ENCODE measurements at regions not wholly inside any gene's neighbourhood (a gene's known extent, or its start where the extent isn't known, plus 50 kb on each side); places are given as distances from the start of the nearest gene placed in this dataset.
"Not testable (repeated sequence)": the region's sequence is repeated elsewhere in the genome, so short reads cannot be mapped to it uniquely, and the experiment has no call there.

GRCh38 chr15:23869396-23869795, 182.3 kb upstream of the NDN start (continued):
- TF ChIP-seq, protein P1, sequence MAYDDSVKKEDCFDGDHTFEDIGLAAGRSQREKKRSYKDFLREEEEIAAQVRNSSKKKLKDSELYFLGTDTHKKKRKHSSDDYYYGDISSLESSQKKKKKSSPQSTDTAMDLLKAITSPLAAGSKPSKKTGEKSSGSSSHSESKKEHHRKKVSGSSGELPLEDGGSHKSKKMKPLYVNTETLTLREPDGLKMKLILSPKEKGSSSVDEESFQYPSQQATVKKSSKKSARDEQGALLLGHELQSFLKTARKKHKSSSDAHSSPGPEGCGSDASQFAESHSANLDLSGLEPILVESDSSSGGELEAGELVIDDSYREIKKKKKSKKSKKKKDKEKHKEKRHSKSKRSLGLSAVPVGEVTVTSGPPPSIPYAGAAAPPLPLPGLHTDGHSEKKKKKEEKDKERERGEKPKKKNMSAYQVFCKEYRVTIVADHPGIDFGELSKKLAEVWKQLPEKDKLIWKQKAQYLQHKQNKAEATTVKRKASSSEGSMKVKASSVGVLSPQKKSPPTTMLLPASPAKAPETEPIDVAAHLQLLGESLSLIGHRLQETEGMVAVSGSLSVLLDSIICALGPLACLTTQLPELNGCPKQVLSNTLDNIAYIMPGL (CRISPR knock-in tag; IDR thresholded peaks at IDR 0.05; ENCODE audit: borderline replicate concordance) = no peak
- TF ChIP-seq HOXB5 (CRISPR knock-in tag; IDR thresholded peaks at IDR 0.05) (no peak), ZSCAN20 (CRISPR knock-in tag; IDR thresholded peaks at IDR 0.05) (no peak)
- TF ChIP-seq, protein P2, sequence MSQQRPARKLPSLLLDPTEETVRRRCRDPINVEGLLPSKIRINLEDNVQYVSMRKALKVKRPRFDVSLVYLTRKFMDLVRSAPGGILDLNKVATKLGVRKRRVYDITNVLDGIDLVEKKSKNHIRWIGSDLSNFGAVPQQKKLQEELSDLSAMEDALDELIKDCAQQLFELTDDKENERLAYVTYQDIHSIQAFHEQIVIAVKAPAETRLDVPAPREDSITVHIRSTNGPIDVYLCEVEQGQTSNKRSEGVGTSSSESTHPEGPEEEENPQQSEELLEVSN (IDR thresholded peaks at IDR 0.05; ENCODE audit: borderline replicate concordance, low read depth) = no peak

DNA sequence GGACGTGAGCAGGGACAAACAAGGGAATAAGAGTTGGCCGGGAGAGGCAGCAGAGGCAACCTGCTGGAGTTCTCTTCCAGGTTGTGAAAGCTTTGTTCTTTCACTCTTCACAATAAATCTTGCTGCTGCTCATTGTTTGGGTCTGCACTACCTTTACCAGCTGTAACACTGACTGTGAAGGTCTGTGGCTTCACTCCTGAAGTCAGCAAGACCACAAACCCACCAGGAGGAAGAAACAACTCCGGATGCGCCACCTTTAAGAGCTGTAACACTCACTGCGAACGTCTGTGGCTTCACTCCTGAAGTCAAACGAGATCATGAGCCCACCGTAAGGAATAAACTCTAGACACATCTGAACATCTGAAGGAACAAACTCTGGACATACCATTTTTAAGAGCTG, 186.5 kb upstream of the NDN start:
- ATAC-seq; H3K9me3 ChIP-seq; FAIRE-seq; H3K4me1 ChIP-seq; POLR2A ChIA-PET; H3K27ac ChIP-seq; DNase-seq (ENCODE audit: low read depth in 1 of 2, low spot score in 1 of 2); CTCF ChIA-PET; H3K4me3 ChIP-seq; H3K4me2 ChIP-seq: not testable (repeated sequence)
- 47% methylated on average over 8 of the region's 8 CpGs for WGBS (ENCODE audit: missing lambda C conversion rate)

GRCh38 chr15:23877502-23878412, 190.7 kb upstream of the NDN start:
- ChIA-PET POLR2A (no interaction called here), CTCF (interaction anchor here (0.6 to 1.3 kb wide), 15 partner anchors 10 to 391 kb away, joined by 3 to 6 read pairs (median 4); no protein-coding TSS in a partner anchor)
- peak; percentile 99 to 100 for ATAC-seq
- Histone ChIP-seq H3K4me3 (peak overlapping the region; percentile 28; the same call in 2 of the 3 replicates), H3K4me1 (no peaks in the 10 kb centered on the region), H3K27ac (no peak overlapping the region), H3K4me2 (peak overlapping the region; percentile 75), H3K9me3 (no peaks in the 10 kb centered on the region)
- DNase-seq (ENCODE audit: low read depth in 1 of 2, low spot score in 1 of 2) = peak; percentile 55 to 79
- no peak for FAIRE-seq
- 10% methylated on average over 36 of the region's 36 CpGs for whole genome bisulfite sequencing (ENCODE audit: missing lambda C conversion rate)
- TF ChIP-seq EHMT2 (IDR thresholded peaks at IDR 0.05; ENCODE audit: low read depth) = no peak
- TF ChIP-seq RNF2 (IDR thresholded peaks at IDR 0.05; ENCODE audit: borderline replicate concordance, low read depth) = no peak
- TF ChIP-seq RCOR1 (IDR thresholded peaks at IDR 0.05; ENCODE audit: low read depth, low read length) = no peak
- TF ChIP-seq ESRRA (IDR thresholded peaks at IDR 0.05; ENCODE audit: borderline replicate concordance, low read length) = no peak
- no peak for TF ChIP-seq CBX2 (IDR thresholded peaks at IDR 0.05; ENCODE audit: borderline replicate concordance, low read depth)
- TF ChIP-seq, protein P3, sequence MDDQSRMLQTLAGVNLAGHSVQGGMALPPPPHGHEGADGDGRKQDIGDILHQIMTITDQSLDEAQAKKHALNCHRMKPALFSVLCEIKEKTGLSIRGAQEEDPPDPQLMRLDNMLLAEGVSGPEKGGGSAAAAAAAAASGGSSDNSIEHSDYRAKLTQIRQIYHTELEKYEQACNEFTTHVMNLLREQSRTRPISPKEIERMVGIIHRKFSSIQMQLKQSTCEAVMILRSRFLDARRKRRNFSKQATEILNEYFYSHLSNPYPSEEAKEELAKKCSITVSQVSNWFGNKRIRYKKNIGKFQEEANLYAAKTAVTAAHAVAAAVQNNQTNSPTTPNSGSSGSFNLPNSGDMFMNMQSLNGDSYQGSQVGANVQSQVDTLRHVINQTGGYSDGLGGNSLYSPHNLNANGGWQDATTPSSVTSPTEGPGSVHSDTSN (IDR thresholded peaks at IDR 0.05) = no peak
- TF ChIP-seq ATOH8 (CRISPR knock-in tag; IDR thresholded peaks at IDR 0.05; ENCODE audit: low read depth) = no peak
- no peak for TF ChIP-seq EHF (CRISPR knock-in tag; IDR thresholded peaks at IDR 0.05)
- no peak for TF ChIP-seq JUNB (IDR thresholded peaks at IDR 0.05)
- TF ChIP-seq GATA3 (IDR thresholded peaks at IDR 0.05; ENCODE audit: borderline replicate concordance) = no peak
- no peak for TF ChIP-seq CBX8 (IDR thresholded peaks at IDR 0.05)
- TF ChIP-seq PHF8 (IDR thresholded peaks at IDR 0.05; ENCODE audit: borderline replicate concordance, low read depth) = no peak
- TF ChIP-seq, protein P4, sequence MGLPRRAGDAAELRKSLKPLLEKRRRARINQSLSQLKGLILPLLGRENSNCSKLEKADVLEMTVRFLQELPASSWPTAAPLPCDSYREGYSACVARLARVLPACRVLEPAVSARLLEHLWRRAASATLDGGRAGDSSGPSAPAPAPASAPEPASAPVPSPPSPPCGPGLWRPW (IDR thresholded peaks at IDR 0.05) = no peak
- no peak for TF ChIP-seq FOXS1 (CRISPR knock-in tag; IDR thresholded peaks at IDR 0.05)
- no peak for TF ChIP-seq POLR2A (IDR thresholded peaks at IDR 0.05; ENCODE audit: low read length)
- TF ChIP-seq FOSB (CRISPR knock-in tag; IDR thresholded peaks at IDR 0.05) = no peak
- peak; percentile 81 to 86 for TF ChIP-seq RAD21 (conservative IDR thresholded peaks at IDR 0.05 in 1 of 2, IDR thresholded peaks at IDR 0.05 in 1 of 2)
- no peak for TF ChIP-seq NPAS2 (CRISPR knock-in tag; IDR thresholded peaks at IDR 0.05; ENCODE audit: borderline replicate concordance)
- TF ChIP-seq CEBPB (IDR thresholded peaks at IDR 0.05) = no peak
- TF ChIP-seq HDAC2 (IDR thresholded peaks at IDR 0.05) = peak; percentile 79
- TF ChIP-seq ZNF302 (CRISPR knock-in tag; IDR thresholded peaks at IDR 0.05) = no peak
- TF ChIP-seq HOXB13 (CRISPR knock-in tag; IDR thresholded peaks at IDR 0.05; ENCODE audit: low read depth) = no peak
- TF ChIP-seq MYC (IDR thresholded peaks at IDR 0.05; ENCODE audit: borderline replicate concordance, low read length) = no peak
- no peak for TF ChIP-seq HOXA7 (CRISPR knock-in tag; IDR thresholded peaks at IDR 0.05)
- TF ChIP-seq, protein P5, sequence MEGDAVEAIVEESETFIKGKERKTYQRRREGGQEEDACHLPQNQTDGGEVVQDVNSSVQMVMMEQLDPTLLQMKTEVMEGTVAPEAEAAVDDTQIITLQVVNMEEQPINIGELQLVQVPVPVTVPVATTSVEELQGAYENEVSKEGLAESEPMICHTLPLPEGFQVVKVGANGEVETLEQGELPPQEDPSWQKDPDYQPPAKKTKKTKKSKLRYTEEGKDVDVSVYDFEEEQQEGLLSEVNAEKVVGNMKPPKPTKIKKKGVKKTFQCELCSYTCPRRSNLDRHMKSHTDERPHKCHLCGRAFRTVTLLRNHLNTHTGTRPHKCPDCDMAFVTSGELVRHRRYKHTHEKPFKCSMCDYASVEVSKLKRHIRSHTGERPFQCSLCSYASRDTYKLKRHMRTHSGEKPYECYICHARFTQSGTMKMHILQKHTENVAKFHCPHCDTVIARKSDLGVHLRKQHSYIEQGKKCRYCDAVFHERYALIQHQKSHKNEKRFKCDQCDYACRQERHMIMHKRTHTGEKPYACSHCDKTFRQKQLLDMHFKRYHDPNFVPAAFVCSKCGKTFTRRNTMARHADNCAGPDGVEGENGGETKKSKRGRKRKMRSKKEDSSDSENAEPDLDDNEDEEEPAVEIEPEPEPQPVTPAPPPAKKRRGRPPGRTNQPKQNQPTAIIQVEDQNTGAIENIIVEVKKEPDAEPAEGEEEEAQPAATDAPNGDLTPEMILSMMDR (IDR thresholded peaks at IDR 0.05) = peak; percentile 73
